HG03095 (cell line): ENCODE measurements at regions not wholly inside any gene's neighbourhood (a gene's known extent, or its start where the extent isn't known, plus 50 kb on each side); places are given as distances from the start of the nearest gene placed in this dataset.
A peak's percentile ranks its signal among the peaks of the same experiment; 100 is the strongest.

Experiments used
- ATAC-seq: cut with Tn5 transposase; IDR thresholded peaks from one replicate; pipeline ENCODE4 v1.9.1; 2021; ENCODE audit warnings: moderate library complexity; ENCODE audit not compliant: unreplicated experiment

DNA sequence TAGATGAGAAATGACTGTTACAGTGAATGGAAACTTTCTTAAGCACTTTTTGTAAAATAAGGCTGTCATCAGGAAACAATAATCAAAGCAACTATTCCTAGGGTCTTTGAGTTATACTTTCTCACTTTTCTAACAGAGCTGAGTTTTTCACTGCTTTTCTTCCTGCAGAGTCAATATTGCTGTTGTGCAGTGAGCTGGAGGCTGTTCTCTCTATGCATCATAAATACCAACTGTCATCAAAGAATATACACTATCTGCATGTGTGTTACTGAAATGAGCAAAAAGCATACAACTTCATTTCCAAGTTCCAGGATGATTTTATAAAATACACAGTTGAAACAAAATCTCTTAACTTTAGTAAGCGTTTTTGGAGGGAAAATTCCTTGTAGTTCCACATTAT is 110.4 kb upstream of the CPSF6 start:
- ATAC-seq, result no peak

DNA sequence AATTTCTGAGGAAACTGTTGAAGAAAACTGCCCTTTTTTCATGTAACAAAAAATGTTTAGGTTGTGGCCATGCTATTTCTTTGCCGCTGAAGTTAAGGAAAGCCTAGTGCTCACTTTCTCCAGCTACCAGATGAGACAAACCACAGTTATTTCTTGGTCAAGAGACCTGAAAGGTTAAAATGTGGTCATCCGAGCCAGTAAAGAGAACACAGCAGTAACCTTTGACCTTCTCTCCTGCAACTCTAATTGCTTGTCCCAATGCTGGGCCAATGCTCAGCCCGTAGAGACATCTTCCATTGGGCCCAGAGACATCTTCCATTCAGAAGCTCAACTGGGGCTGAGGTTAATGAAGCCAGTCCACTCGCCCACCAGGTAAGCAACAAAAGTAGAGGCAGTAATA is 109.8 kb upstream of the CPSF6 start:
- ATAC-seq, result no peak

DNA sequence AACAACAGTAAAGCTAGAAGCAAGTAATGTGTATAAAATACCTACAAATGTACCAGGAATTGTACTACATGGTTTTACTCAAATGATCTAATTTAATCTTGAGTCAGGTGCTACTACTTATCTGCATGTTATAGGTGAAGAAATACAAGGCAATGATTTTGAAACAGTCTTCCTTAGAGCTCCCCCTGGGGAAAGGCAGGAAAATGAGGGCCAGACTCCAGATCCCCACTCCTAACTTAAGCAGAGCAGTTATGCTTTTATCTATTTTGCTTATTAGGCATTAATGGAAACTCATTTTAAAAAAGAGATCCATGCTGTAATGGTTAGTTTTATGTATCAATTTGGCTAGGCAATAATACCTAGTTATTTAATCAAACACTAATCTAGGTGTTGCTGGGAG is 109.3 kb upstream of the CPSF6 start:
- no peak for ATAC-seq

DNA sequence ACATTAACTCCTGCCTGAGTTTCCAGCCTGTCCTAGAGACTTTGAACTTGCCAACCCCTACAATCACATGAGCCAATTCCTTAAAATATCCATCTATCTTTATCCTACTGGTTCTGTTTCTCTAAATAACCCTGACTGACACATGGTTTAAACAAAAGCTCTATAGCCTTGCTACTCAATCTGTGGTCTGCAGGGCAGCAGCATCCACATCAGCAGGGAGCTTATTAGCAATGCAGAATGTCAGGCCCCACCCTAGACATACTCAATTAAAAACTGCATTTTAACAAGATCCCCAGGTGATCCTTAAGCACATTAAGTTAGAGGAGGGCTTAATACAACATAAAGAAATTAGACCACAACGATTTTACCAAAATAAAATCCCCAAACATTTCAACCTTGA is 108.3 kb upstream of the CPSF6 start:
- ATAC-seq, result no peak

DNA sequence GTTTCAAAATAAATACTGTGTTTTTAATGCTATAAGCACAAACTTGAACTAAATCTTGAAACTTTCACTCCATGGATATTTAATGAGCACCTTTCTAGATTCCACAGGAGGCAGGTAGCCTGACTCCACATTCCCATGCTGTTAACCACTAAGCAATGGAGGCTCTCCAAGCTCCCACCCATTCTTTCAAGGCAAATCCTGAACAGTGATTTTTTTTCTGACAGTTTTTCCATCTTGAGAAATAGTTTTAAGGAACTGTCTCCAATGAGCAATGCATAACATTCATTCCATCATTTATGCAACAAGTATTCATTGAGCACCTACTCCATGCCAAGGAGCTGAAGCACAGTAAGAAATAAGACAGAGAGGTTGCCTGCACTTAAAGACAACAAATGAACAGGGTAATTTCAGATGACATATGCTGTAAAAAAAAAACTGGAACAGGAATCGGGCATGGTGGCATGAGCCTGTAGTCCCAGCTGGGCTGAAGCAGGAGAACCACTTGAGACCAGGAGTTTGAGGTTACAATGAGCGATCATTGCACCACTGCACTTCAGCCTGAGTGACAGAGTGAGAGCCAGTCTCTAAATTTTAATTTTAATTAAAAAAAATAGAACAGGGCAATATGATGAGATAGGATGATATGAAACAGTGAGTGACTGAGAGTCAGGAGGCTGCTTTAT is 102.3 kb upstream of the CPSF6 start:
- no peak for ATAC-seq

DNA sequence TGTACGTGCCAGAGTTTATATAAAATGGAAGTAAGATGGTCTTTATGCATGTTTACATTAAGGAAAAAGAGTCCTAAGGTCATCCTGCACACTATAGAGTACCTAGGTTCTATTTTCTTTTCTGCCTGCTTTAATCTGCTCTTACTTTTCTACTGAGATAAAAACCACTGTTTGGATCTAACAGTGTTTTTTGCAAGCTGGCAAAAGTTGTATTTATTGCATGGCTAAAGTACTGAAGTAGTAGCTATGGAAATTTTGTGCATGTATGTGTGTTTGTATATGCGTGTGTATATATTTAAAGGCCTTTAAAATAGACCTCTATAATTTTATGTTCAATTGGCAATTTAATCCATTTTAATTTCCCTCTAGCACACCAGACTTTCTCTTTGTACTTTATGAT is 98.3 kb upstream of the CPSF6 start:
- no peak for ATAC-seq

DNA sequence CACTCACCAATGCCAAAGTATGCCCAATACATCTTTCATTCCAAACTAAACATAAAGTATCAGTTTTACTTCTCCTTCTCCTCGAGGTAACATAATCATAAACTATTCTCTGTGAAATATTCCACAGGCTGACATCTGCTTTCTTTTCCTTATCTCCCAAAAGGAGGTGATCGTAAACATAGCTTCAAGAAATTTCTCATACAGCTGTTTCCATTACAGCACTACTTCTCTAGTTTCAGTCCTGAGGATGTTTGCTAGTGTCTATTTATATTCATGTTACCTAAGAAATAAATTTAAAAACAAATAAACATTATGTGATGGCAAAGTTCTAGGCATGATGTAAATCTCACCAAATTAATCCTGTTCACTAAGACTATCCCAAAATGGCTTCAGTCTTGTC is 90.1 kb upstream of the CPSF6 start:
- no peak for ATAC-seq

DNA sequence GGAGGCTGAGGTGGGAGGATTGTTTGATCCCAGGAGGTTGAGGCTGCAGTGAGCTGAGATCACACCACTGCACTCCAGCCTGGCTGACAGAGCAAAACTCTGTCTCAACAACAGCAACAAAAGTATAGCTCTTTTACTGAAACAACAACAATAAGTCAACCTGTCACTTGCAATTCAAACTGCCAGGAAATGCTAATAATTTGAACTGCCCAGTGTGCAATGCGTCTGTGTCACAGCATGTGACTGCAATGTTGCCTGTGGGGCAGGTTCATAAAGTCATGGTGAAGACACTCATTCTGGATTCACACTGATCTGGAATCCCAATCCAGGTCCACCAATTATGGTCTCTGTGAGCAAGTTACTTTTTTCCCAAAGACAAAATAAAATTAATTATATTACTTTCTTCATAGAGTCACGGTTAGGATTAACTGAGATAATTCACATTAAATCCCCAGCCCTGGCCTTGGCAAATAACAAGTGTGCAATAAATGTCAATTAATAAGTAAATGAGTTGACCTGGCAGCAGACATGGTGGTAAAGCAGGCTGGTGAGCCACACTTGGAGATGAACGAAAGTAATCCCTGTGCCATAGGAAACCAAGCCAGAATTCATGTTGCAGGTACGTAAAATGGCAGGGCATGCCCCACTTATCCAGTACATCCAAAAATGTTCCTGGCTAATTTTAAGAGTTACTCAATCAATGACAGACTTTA is 89.1 kb upstream of the CPSF6 start:
- no peak for ATAC-seq

DNA sequence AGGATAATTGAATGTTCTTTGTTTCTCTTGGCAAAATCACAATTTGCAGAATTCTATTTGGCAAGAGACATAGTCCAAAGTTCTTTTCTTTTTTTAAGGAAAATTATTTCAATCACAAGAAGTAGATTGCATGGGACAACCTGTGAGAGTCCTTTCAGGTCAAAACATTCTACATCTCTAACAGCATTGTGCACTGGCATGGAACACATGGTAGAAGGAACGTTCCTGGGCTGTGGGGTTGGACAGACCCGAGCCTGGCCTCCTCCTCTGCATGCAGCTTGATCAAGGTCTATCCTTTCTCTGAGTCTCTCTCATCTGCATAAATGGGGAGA is 88.6 kb upstream of the CPSF6 start:
- no peak for ATAC-seq

DNA sequence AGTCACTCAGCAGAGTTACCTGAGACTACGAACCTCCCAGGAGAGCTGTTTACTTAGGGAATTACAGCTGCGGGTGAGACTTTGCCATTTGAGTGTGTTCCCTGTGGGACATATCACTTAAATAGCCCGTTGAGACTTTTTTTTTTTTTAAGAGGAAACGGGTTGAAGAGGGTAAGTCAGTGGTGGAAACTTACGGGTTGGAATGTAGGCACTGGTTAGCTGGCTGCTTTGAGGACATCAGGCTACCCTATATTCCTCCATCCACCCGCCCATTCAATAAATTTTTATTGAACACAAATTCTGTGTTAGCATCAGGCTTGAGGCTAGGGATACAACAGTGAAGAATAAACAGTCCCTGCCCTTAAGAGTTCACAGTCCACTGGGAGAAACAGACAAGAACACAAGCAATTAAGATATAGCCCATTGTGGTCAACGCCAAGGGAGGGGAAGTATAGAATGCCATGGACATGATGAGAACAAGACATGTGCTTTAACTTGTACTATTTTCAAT is 88.1 kb upstream of the CPSF6 start:
- no peak for ATAC-seq

DNA sequence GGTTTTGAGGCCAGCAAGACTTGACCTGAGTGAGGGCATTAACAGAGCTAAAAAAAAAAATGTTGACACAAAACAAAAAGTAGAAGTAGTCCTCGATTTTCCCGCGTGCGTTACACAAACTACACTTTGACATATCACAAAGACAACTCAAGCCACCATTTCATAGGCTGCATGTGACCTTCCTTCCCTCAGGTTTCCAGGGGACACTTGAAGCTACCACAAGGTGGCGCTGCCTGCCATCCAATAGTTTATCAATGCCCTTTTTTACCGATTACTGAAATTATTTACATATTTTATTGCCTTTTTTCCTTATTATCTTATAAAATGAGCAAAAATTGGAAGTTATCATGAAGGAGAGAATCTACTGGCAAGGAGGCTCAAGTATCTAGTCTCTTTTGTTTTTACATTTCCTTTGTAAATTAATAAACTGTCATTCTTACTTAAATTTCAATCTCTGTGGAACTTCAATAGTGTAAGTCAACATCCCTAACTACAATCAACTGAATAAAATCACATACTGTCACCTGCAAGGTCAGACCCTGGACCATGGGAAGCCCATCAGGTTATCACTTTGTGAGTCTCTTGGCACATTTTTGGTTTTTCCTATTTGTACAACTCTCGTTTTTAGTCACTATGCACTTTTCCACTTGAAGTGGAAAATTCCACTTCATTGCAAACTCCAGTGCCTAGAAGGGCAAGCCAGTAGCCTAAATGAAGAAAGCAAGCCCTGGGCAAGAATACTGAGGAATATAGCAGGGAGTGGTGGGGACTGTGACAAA is 84.6 kb upstream of the CPSF6 start:
- no peak for ATAC-seq

DNA sequence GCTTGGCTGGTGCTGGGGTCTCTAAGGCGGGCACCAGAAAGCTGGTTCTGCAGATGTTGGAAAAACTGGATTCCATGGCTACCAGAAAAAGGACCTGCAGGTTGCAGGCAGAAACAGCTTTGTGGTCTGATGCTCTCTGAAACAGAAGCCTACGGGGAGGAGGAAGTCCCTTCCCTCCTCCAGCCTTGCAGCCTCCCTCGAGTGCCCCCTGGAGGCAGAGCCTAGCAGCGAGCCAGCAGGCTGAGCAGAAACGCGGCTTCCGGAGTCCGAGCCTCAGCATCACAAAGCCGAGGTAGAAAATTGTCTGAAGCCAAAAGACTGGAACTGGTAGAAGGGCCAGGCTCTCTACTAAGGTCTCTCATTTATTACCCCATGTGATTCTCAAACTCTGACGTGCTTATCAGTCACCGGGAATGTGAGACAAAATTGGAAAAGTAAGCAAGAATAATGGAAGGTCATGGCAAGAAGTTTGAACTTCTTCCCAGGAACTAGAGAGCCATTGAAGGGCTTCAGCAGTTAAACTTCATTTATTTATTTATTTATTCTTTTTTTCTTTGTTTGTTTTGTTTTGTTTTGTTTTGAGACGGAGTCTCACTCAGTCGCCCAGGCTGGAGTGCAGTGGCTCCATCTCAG is 82.2 kb upstream of the CPSF6 start:
- peak; percentile 95 for ATAC-seq

DNA sequence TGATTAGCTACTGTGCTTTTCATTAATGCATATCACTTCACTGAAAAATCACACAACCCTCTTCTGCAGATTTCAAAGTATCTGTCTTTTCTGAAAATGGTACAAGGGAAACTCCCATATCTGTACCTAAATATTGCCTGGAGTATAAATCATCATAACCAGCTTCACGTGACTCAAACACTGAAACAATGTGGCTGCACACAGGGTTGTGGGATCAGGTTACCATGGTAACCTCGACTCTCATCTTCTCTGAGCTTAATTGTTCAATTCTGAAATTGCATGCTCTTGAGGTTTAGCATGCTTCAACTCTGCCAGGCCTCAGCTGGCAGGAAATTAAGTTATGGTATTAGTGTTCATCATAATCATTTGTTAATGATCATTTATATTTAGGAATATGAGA is 77.5 kb upstream of the CPSF6 start:
- peak; percentile 39 for ATAC-seq

DNA sequence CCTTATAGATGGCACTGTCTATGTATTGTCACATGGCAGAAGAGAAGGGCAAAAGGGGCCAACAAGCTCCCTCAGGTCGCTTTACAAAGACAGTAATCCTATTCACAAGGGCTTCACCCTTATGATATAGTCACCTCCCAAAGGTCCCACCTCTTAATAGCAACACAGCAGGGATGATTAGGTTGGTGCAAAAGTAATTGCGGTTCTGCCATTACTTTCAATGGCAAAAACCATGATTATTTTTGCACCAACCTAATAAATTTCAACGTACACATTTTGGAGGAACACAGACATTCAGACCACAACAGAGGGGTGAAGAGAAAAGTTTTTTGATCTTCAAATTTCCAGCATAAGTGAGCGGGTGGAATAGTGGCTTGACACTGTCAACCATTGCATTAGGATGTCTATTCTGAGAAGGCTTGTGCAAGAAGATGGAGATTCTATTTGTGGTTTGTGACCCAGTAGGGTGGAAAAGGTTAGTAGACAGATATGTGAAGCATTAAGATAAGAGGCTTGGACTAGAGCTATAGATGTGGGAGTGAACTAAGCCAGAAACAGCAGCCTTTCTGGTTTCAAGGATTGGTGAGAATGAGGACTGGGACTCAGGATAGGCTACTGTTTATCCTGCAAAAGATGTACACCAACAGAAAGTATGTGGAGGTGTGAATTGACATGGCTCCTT is 75.5 kb upstream of the CPSF6 start:
- no peak for ATAC-seq

DNA sequence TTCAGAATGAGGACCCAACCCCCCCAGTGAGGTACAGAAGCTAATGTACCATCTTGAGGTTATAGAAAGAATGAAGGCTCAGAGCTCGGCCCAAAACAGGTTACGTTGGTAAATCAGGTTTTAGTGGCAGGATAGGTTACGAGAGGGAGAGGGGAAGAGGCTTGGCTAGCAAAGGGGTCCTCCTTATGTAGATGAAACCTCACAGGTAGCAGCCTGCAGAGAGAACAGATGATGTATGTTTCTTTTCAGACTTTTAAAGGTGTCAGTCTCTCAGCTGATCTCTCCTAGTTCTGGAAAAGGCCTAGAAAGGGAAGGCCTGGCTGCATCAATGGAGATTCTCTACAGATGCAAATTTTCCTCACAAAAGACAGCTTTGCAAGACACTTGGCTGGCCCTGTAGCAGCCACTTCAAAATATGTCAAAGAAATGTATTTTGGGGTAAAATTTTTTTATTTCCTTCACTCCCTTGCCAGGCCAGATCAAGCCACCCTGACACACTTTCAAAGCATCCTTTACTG is 71.7 kb upstream of the CPSF6 start:
- ATAC-seq, result no peak

DNA sequence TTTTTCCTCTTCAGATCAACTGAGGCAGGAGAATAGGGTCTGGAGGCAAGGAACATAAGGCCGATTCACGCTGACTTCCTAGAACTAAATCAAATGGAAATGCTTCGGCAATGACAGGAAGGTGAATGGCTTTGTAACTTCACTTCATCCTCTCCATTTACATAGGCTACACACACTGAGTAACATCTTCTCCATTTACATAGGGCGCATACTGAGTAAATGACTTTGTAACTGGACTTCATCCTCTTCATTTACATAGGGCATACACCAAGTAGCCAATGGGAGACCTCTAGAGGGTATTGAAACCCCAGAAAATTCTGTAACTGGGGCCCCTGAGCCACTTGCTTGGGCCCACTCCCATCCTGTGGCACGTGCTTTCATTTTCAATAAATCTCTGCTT is 71.0 kb upstream of the CPSF6 start:
- ATAC-seq, result no peak

DNA sequence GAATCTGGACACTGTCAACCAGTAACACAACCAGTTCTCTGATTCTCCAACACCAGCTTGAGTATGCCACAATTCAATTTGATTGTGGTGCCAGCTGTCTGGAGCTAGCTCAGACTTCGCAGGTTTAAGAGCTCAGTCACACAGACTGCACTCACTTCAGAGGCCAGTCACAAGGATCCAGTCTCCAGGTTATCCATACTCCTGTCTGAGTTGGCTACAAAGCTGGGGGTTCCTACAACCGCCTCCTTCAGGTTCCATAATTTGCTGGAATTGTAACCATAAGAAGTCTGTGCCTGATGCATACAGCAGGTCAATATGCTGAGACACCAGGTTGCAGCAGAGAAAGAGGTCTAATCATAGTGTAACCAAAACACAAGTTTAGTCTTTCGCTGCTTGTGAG is 70.5 kb upstream of the CPSF6 start:
- ATAC-seq, result no peak

DNA sequence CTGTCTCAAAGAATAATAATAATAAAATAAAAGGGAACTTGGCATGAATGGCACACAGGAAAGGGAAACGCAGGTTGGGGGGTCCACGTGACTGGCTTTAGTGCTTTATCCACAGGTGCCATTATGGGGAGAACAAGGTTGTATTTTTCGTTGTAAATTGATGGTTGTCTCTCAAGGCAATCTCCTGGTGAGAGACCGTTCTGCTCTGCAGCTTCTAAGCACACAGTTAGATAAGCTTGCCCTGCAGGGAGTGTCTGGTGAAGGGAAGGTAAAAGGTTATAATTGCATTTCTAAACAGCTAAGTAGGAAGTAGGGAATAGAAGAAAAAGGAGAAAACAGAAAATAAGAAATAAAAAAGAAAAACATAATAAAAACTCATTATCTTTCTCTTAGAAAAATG is 69.1 kb upstream of the CPSF6 start:
- ATAC-seq, result no peak

DNA sequence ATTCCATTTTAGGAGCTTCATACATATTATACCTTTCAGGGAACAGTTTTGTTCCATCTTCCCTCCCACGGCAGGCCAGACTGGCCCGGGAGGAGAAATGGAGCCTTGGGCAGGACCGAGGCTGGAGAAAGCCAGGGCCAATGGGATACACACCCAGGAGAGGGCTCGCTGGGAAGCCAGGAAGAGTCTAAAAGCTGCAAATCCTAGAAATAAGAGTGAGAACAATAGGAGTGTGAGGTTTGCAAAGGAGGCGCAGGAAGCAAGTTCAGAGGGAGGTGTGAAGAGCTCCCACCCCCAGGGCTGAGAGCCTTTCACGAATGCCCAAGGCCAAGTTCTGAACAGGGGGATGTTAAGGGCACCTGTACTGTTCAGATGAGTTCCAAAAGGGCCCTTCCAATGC is 67.5 kb upstream of the CPSF6 start:
- ATAC-seq, result no peak

DNA sequence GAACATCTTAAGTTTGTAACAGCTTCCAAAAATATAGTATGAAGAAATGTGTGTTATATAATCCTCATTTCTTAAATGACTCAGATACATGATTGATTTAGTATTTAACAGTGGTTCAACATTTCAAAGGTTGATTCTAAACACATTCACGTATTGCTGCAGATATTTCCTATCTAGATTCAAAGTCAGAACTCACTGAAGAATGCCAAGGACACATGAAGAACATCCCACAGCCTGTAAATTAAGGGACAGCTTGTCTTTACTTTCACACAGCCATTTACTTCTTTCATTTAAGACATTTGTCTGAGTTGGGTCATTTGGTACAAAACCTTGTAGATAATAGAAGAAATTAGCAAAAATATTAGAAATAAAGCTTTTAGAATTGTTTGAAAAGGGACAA is 66.9 kb upstream of the CPSF6 start:
- ATAC-seq, result no peak

DNA sequence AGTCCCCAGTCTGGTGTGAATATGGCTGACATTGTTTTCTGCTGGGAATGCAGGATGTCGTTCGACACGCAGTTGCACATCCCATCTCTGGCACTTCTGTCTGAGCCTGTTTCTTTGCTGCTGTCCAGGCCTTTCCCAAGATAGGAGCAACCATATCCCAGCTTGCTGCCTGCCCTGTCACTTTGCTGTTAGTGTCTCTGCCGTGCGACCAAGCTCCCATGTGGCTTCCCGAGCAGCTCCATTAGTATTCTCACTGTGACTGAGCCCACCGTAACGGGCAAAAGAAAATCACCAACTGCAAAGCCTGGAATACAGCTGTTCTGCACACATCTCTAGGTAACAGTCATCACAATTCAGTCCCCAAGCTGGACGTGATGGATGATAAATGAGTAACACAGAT is 66.0 kb upstream of the CPSF6 start:
- no peak for ATAC-seq
